Memory B cell (primary cell): ENCODE measurements at regions not wholly inside any gene's neighbourhood (a gene's known extent, or its start where the extent isn't known, plus 50 kb on each side); places are given as distances from the start of the nearest gene placed in this dataset.
"Not testable (repeated sequence)": the region's sequence is repeated elsewhere in the genome, so short reads cannot be mapped to it uniquely, and the experiment has no call there.

Experiments used
- ATAC-seq: fragments of 150-1000 bp; cut with Tn5 transposase; 2 replicates; pipeline ENCODE4 v1.10.0; 2021; ENCODE audit warnings: low read depth, mild to moderate bottlenecking, moderate library complexity
- DNase-seq, 2 donors: peaks; one replicate each; pipeline ENCODE4 v3.0.0; 2022; ENCODE audit warnings: low spot score in 2 of 2
- H3K27ac Mint-ChIP-seq: one replicate; pipeline ENCODE4 v1.8.0; 2022; ENCODE audit warnings: mild to moderate bottlenecking, moderate library complexity, mixed read lengths
- H3K27me3 Mint-ChIP-seq: one replicate; pipeline ENCODE4 v1.8.0; 2022; ENCODE audit warnings: mixed read lengths
- H3K36me3 Mint-ChIP-seq: one replicate; pipeline ENCODE4 v1.8.0; 2022; ENCODE audit warnings: mild to moderate bottlenecking, mixed read lengths
- H3K4me1 Mint-ChIP-seq: one replicate; pipeline ENCODE4 v1.8.0; 2022; ENCODE audit warnings: mixed read lengths
- H3K4me3 Mint-ChIP-seq: one replicate; pipeline ENCODE4 v1.8.0; 2022; ENCODE audit warnings: mild to moderate bottlenecking, moderate library complexity, mixed read lengths
- H3K9me3 Mint-ChIP-seq: one replicate; pipeline ENCODE4 v1.8.0; 2022; ENCODE audit warnings: mixed read lengths

DNA sequence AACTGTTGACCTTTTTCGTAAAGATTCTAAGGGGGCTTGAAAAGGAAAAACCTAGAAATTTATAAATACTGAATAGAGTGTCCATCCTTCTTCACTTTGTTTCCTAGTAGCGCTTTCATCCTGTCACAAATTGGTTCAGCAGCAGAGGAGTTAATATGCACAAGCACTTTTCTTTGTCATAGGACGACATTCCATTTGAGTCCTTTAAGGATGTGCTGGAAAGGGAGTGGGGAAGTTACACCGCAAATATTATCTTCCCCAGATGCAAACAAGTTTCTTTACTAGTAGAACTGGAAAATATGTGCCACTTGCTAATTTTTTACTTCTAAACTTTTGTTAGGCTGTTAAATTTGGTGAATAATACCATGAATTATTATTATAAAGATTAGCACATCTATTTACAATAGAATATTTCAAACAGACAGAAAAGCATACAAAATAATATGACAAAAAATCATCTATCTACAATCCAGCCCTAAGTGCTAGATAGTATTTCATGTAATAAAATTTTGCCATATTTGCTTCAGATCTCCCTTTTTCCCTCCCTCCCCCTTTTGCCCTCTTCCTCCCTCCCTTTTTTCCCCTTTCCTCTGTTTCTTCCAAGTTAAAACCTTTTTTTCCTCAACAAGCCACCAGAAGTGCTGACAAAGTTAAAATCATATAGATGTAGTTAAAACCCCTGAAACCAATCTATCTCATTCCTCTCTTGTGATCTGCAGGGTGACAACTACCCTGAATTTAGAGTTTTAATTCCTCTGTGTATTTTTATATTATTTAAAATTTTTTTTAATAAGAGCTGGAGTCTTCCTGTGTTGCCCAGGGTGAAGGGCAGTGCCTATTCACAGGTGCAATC, 50.5 kb upstream of the MAP4K3 start:
- ATAC-seq (no peak), DNase-seq (no peak)
- H3K27ac Mint-ChIP-seq, result no peak overlapping the region
- H3K27me3 Mint-ChIP-seq, result peaks cover 8% of the 10 kb centered on the region
- H3K36me3 Mint-ChIP-seq, result no peaks in the 10 kb centered on the region
- H3K9me3 Mint-ChIP-seq, result no peaks in the 10 kb centered on the region
- H3K4me1 Mint-ChIP-seq, result peaks cover 10% of the 10 kb centered on the region
- no peak overlapping the region for H3K4me3 Mint-ChIP-seq

DNA sequence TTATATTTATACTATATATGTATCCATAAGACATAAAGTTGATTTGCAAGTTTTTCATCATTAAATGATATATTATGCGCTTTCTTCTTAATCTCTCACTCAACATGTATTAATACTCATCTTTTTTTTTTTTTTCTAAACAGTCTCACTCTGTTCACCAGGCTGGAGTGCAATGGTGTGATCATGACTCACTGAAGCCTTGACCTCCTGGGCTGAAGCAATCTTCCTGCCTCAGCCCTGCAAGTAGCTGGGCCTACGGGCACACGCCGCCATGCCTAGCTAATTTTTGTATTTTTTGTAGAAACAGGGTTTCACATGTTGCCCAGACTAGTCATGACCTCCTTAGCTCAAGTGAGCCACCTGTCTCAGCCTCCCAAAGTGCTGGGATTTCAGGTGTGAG, 51.4 kb upstream of the MAP4K3 start:
- Mint-ChIP-seq H3K27me3 (peaks cover 7% of the 10 kb centered on the region), H3K36me3 (no peaks in the 10 kb centered on the region), H3K9me3 (no peaks in the 10 kb centered on the region), H3K4me3 (no peak overlapping the region), H3K27ac (no peak overlapping the region), H3K4me1 (peaks cover 11% of the 10 kb centered on the region)
- ATAC-seq (no peak), DNase-seq (no peak)

DNA sequence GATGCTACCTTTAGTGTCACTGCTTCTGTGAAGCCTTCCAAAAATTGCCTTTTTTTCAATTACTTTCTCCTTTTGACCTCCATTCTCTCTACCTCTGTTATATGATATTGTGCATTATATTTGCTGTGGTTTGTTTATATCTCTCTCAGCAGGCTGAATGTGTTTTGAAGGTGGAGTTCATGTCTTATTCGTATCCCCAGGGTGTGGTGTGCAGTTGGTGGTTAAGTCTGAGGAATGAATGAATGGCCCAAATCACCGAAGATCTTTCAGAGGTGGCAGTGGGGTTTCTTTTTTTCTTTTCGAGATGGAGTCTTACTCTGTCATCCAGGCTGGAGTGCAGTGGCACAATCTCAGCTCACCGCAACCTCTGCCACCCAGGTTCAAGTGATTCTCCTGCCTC, 53.5 kb upstream of the MAP4K3 start:
- DNase-seq (no peak), ATAC-seq (no peak)
- no peaks in the 10 kb centered on the region for H3K36me3 Mint-ChIP-seq
- no peak overlapping the region for H3K4me3 Mint-ChIP-seq
- no peaks in the 10 kb centered on the region for H3K9me3 Mint-ChIP-seq
- no peak overlapping the region for H3K27ac Mint-ChIP-seq
- H3K4me1 Mint-ChIP-seq, result peaks cover 16% of the 10 kb centered on the region
- peaks cover 5% of the 10 kb centered on the region for H3K27me3 Mint-ChIP-seq

- peaks cover 19% of the 10 kb centered on the region for H3K4me1 Mint-ChIP-seq
- no peaks in the 10 kb centered on the region for H3K9me3 Mint-ChIP-seq
- peaks cover 10% of the 10 kb centered on the region for H3K27me3 Mint-ChIP-seq
- peak overlapping the region; percentile 54 for H3K4me3 Mint-ChIP-seq
- no peaks in the 10 kb centered on the region for H3K36me3 Mint-ChIP-seq
- peak overlapping the region; percentile 42 for H3K27ac Mint-ChIP-seq
- ATAC-seq, result no peak
- no peak for DNase-seq
These were observed 54.6 kb upstream of the MAP4K3 start for GRCh38 chr2:39491653-39492052.

DNA sequence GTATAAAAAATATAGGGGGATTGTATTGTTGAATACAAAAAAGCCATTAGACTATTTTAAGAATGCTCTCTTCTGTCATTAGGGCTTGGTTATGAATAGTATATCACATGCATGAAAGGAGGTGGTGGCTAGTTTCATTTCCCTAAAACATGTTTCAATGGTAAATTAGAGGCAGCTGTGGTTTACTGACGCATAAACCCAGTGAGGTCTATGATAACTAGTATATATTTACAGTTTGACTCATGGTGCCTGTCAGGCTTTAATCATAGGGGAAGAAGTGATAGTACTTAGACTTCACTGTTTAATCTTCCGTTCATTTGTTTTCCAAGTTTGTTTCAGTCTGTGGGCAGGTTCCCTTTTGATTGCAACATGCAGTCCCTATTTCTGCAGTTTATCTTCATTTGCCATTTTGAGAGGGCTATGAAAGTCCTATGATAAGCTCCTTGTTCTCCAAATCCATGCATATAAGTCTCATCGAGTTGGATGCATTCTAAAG, 55.1 kb upstream of the MAP4K3 start:
- ATAC-seq, result peak; percentile 94

DNA sequence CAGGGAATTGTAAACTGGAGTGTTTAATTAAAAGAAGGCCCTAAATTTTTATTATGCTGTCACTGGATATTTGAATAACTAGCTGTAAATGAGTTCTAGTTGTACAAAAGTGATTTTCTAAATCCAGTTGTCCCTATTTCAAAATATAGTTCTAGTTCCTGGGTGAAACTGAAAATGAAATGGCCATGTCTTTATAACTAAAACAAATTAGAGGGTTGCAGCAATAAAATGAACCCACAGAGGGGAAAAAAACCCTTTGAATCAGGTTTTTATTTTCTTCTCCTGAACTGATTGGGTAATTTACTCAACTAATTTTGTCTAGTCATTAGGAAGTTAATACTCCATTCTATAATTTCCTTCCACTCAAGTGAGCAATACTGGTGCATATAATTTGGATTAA, 55.6 kb upstream of the MAP4K3 start:
- H3K36me3 Mint-ChIP-seq, result no peaks in the 10 kb centered on the region
- H3K9me3 Mint-ChIP-seq, result no peaks in the 10 kb centered on the region
- ATAC-seq, result no peak
- H3K27ac Mint-ChIP-seq, result peak overlapping the region; percentile 42
- peaks cover 19% of the 10 kb centered on the region for H3K4me1 Mint-ChIP-seq
- H3K4me3 Mint-ChIP-seq, result no peak overlapping the region
- H3K27me3 Mint-ChIP-seq, result peaks cover 10% of the 10 kb centered on the region
- no peak for DNase-seq

More for the DNA sequence above, 55.1 kb upstream of the MAP4K3 start:
- peak overlapping the region; percentile 84 for H3K4me3 Mint-ChIP-seq
- peak overlapping the region; percentile 42 for H3K27ac Mint-ChIP-seq
- H3K9me3 Mint-ChIP-seq, result no peaks in the 10 kb centered on the region
- peaks cover 19% of the 10 kb centered on the region for H3K4me1 Mint-ChIP-seq
- DNase-seq, result peak; percentile 19 to 71
- no peaks in the 10 kb centered on the region for H3K36me3 Mint-ChIP-seq
- H3K27me3 Mint-ChIP-seq, result peaks cover 8% of the 10 kb centered on the region

DNA sequence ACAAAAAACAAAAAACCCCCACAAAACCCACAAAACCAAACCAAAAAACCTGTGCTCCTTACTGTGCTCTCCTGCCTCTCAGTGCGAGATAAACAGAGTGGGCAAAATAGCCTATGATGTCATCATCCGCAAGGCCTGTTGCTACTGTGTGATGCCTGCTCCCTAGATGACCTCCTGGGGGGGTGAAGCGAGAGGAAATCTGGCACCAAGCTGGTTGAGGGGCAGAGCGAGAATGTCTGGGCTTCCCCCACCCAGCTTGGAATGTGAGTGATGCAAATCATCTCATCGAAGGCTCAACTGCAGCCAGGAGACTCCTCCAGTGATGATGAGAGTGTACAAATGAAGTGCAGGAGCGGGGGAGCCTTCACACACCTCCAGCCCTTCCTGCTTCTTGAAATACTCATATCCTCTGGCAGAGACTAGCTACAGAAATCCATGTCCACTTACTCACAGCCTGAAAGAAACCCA, 57.7 kb upstream of the MAP4K3 start:
- Mint-ChIP-seq H3K9me3 (no peaks in the 10 kb centered on the region), H3K27ac (peak overlapping the region; percentile 19), H3K4me1 (peaks cover 21% of the 10 kb centered on the region), H3K4me3 (no peak overlapping the region), H3K27me3 (peaks cover 13% of the 10 kb centered on the region), H3K36me3 (no peaks in the 10 kb centered on the region)
- DNase-seq (peak in 1 of 2 donors; percentile 10), ATAC-seq (peak; percentile 21)

GRCh38 chr2:39497082-39497801, 60.2 kb upstream of the MAP4K3 start:
- peaks cover 16% of the 10 kb centered on the region for H3K4me1 Mint-ChIP-seq
- no peak overlapping the region for H3K27ac Mint-ChIP-seq
- H3K36me3 Mint-ChIP-seq, result no peaks in the 10 kb centered on the region
- no peak overlapping the region for H3K4me3 Mint-ChIP-seq
- H3K9me3 Mint-ChIP-seq, result no peaks in the 10 kb centered on the region
- ATAC-seq (no peak), DNase-seq (no peak)
- peaks cover 11% of the 10 kb centered on the region for H3K27me3 Mint-ChIP-seq

DNA sequence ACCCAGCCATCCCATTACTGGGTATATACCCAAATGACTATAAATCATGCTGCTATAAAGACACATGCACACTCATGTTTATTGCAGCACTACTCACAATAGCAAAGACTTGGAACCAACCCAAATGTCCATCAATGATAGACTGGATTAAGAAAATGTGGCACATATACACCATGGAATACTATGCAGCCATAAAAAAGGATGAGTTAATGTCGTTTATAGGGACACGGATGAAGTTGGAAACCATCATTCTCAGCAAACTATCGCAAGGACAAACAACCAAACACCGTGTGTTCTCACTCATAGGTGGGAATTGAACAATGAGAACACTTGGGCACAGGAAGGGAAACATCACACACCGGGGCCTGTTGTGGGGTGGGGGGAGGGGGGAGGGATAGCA, 61.1 kb upstream of the MAP4K3 start:
- H3K4me1 Mint-ChIP-seq, result peaks cover 18% of the 10 kb centered on the region

GRCh38 chr2:39498786-39499185, 61.7 kb upstream of the MAP4K3 start:
- Mint-ChIP-seq H3K36me3 (no peaks in the 10 kb centered on the region), H3K27me3 (peaks cover 15% of the 10 kb centered on the region), H3K27ac (no peak overlapping the region), H3K4me3 (no peak overlapping the region), H3K9me3 (peaks cover 2% of the 10 kb centered on the region), H3K4me1 (peaks cover 15% of the 10 kb centered on the region)
- DNase-seq, result no peak
- no peak for ATAC-seq

More for the DNA sequence above, 61.1 kb upstream of the MAP4K3 start:
- peaks cover 15% of the 10 kb centered on the region for H3K27me3 Mint-ChIP-seq
- DNase-seq, H3K9me3 Mint-ChIP-seq, H3K4me3 Mint-ChIP-seq, H3K36me3 Mint-ChIP-seq, ATAC-seq, H3K27ac Mint-ChIP-seq: not testable (repeated sequence)

DNA sequence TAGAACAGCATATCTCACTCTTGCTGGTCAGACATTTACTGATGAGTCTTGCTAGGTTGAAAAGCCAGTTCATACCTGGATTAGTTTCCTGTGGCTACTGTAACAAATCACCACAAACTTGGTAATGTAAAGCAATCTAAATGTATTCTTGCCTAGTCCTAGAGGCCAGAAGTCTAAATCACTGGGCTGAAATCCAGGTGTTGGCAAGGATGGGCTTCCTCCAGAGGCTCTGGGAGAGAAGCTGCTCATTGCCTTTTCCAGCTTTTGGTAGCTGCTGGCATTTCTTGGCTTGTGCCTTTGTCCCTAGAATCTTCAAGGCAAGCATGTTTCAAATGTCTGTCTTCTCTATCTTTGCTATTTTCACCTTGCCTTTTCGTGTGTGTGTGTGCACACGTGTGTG, 62.3 kb upstream of the MAP4K3 start:
- Mint-ChIP-seq H3K4me1 (peaks cover 20% of the 10 kb centered on the region), H3K36me3 (no peaks in the 10 kb centered on the region), H3K27me3 (peaks cover 17% of the 10 kb centered on the region), H3K27ac (no peak overlapping the region), H3K4me3 (no peak overlapping the region), H3K9me3 (peaks cover 2% of the 10 kb centered on the region)
- DNase-seq (no peak), ATAC-seq (no peak)

- Mint-ChIP-seq H3K27ac (no peak overlapping the region), H3K36me3 (no peaks in the 10 kb centered on the region), H3K27me3 (peaks cover 14% of the 10 kb centered on the region), H3K4me3 (no peak overlapping the region), H3K9me3 (peaks cover 2% of the 10 kb centered on the region), H3K4me1 (peaks cover 12% of the 10 kb centered on the region)
- no peak for ATAC-seq
- no peak for DNase-seq
These were observed 64.3 kb upstream of the MAP4K3 start for GRCh38 chr2:39501412-39501811.

DNA sequence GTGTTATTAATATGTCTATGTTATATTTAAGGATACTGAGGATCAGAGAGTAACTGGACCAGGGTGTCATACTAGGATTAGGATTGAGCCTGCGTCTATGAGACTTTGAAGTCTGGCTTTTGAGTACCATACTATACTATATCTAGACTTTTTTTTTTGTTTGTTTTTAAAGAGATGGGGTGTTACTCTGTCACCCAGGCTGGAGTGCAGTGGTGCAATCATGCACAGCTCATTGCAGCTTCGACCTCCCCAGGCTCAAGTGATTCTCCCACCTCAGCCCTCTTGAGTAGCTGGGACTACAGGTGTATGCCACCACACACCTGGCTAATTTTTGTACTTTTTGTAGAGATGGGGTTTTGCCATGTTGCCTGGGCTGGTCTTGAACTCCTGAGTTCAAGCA, 66.2 kb upstream of the MAP4K3 start:
- Mint-ChIP-seq H3K9me3 (peaks cover 2% of the 10 kb centered on the region), H3K27ac (no peak overlapping the region), H3K4me1 (peaks cover 12% of the 10 kb centered on the region), H3K36me3 (no peaks in the 10 kb centered on the region), H3K4me3 (no peak overlapping the region), H3K27me3 (peaks cover 9% of the 10 kb centered on the region)
- ATAC-seq (peak; percentile 54), DNase-seq (no peak)

GRCh38 chr2:39504790-39505335, 67.8 kb upstream of the MAP4K3 start:
- Mint-ChIP-seq H3K9me3 (peaks cover 2% of the 10 kb centered on the region), H3K4me3 (no peak overlapping the region), H3K27ac (peak overlapping the region; percentile 63), H3K36me3 (no peaks in the 10 kb centered on the region), H3K27me3 (peaks cover 7% of the 10 kb centered on the region), H3K4me1 (peaks cover 10% of the 10 kb centered on the region)
- no peak for DNase-seq
- no peak for ATAC-seq
